GM23248 (cell line): ENCODE measurements at regions not wholly inside any gene's neighbourhood (a gene's known extent, or its start where the extent isn't known, plus 50 kb on each side); places are given as distances from the start of the nearest gene placed in this dataset.

Source experiments
- DNase-seq: peaks from one replicate; pipeline ENCODE4 v3.0.0-alpha.2; 2015
- H2AFZ ChIP-seq: fragments of 200-600 bp; sonication (generic); 2 replicates; pipeline ENCODE4 v1.6.1; 2016; ENCODE audit warnings: antibody characterized with exemption
- H3F3A ChIP-seq: fragments of 200-600 bp; sonication (generic); 2 replicates; pipeline ENCODE4 v1.6.1; 2016; ENCODE audit warnings: mild to moderate bottlenecking, antibody characterized with exemption, mixed run types; ENCODE audit not compliant: insufficient read depth
- H3K27ac ChIP-seq: fragments of 200-600 bp; sonication (generic); 2 replicates; pipeline ENCODE4 v1.5.1; 2016; ENCODE audit warnings: mild to moderate bottlenecking
- H3K27me3 ChIP-seq: fragments of 200-600 bp; sonication (generic); replicated peaks from 2 replicates; pipeline ENCODE4 v1.6.1; 2016; ENCODE audit warnings: mild to moderate bottlenecking; ENCODE audit not compliant: insufficient read depth
- H3K36me3 ChIP-seq: fragments of 200-600 bp; sonication (generic); 2 replicates; pipeline ENCODE4 v1.6.1; 2016; ENCODE audit warnings: low read depth, mild to moderate bottlenecking
- H3K4me1 ChIP-seq: fragments of 200-600 bp; sonication (generic); 2 replicates; pipeline ENCODE4 v1.6.1; 2016; ENCODE audit warnings: mild to moderate bottlenecking; ENCODE audit not compliant: insufficient read depth
- H3K4me2 ChIP-seq: fragments of 200-600 bp; sonication (generic); one replicate; pipeline ENCODE4 v1.6.1; 2016; ENCODE audit warnings: mild to moderate bottlenecking; ENCODE audit not compliant: unreplicated experiment
- H3K4me3 ChIP-seq: fragments of 200-600 bp; sonication (generic); 2 replicates; pipeline ENCODE4 v1.5.1; 2016; ENCODE audit warnings: mild to moderate bottlenecking
- H3K79me2 ChIP-seq: fragments of 200-600 bp; sonication (generic); 2 replicates; pipeline ENCODE4 v1.6.1; 2016; ENCODE audit warnings: mild to moderate bottlenecking; ENCODE audit not compliant: insufficient read depth
- H3K9ac ChIP-seq: fragments of 200-600 bp; sonication (generic); 2 replicates; pipeline ENCODE4 v1.6.1; 2016; ENCODE audit warnings: mild to moderate bottlenecking
- H3K9me2 ChIP-seq: fragments of 200-600 bp; sonication (generic); 2 replicates; pipeline ENCODE4 v1.6.1; 2016; ENCODE audit warnings: mixed run types, mild to moderate bottlenecking, moderate library complexity; ENCODE audit not compliant: insufficient read depth
- H3K9me3 ChIP-seq: fragments of 200-600 bp; sonication (generic); one replicate; pipeline ENCODE4 v1.6.1; 2017; ENCODE audit warnings: low read depth
- H4K20me1 ChIP-seq: fragments of 200-600 bp; sonication (generic); 2 replicates; pipeline ENCODE4 v1.6.0; 2016; ENCODE audit not compliant: insufficient read depth
- EZH2 ChIP-seq: fragments of 200-600 bp; sonication (generic); IDR thresholded peaks from 2 replicates; pipeline ENCODE4 v1.6.1; 2018; ENCODE audit warnings: antibody characterized with exemption, mild to moderate bottlenecking; ENCODE audit not compliant: insufficient read depth, poor library complexity, severe bottlenecking
- EZH2phosphoT487 ChIP-seq: fragments of 200-600 bp; sonication (generic); IDR thresholded peaks from 2 replicates; pipeline ENCODE4 v1.6.1; 2018; ENCODE audit warnings: antibody characterized with exemption, moderate library complexity, mild to moderate bottlenecking, low read depth; ENCODE audit not compliant: insufficient read depth
- WGBS, 2 experiments: methylation state at CpG; one replicate each; pipeline ENCODE4 v1.1.6; 2015 to 2017; ENCODE audit warnings: low lambda C conversion rate in 2 of 2, low coverage in 1 of 2; ENCODE audit errors: missing lambda C conversion rate in 2 of 2; 5-methylcytosine and 5-hydroxymethylcytosine counted together
- in situ Hi-C: fragments of 300-500 bp; cut with MboI; formaldehyde crosslinking; loops from 2 replicates; pipeline ENCODE4 v1.15.0; 2020

GRCh38 chr2:204225671-204226073 is 289.1 kb downstream of the ICOS start:
- no peaks in the 10 kb centered on the region for H3K9me2 ChIP-seq
- no peaks in the 10 kb centered on the region for H3K9me3 ChIP-seq
- WGBS, 2 experiments: 20 to 22% methylated on average over 2 of the region's 2 CpGs
- no peak overlapping the region for H3K4me2 ChIP-seq
- H3K36me3 ChIP-seq: no peaks in the 10 kb centered on the region
- no peak overlapping the region for H2AFZ ChIP-seq
- H4K20me1 ChIP-seq: no peaks in the 10 kb centered on the region
- DNase-seq: no peak
- H3K27me3 ChIP-seq: peaks cover 11% of the 10 kb centered on the region; the same call in 1 of the 2 replicates
- no peak overlapping the region for H3K4me3 ChIP-seq
- H3K9ac ChIP-seq: no peak overlapping the region
- H3F3A ChIP-seq: no peaks in the 10 kb centered on the region
- no peaks in the 10 kb centered on the region for H3K4me1 ChIP-seq
- in situ Hi-C loops: no loop called here
- TF ChIP-seq EZH2phosphoT487 (no peak), EZH2 (no peak)
- H3K27ac ChIP-seq: no peak overlapping the region
- no peaks in the 10 kb centered on the region for H3K79me2 ChIP-seq

- Histone ChIP-seq H3K9ac (no peak overlapping the region), H3F3A (no peaks in the 10 kb centered on the region), H4K20me1 (no peaks in the 10 kb centered on the region), H3K27ac (no peak overlapping the region), H3K9me3 (no peaks in the 10 kb centered on the region), H3K36me3 (no peaks in the 10 kb centered on the region), H3K9me2 (no peaks in the 10 kb centered on the region), H3K4me3 (no peak overlapping the region), H3K4me1 (no peaks in the 10 kb centered on the region), H3K4me2 (no peak overlapping the region), H3K79me2 (no peaks in the 10 kb centered on the region), H2AFZ (no peak overlapping the region), H3K27me3 (peaks cover 11% of the 10 kb centered on the region; the same call in 1 of the 2 replicates)
- WGBS, 2 experiments: 54 to 60% methylated on average over 9 of the region's 9 CpGs
- DNase-seq: no peak
- no peak for TF ChIP-seq EZH2
- TF ChIP-seq EZH2phosphoT487: no peak
- in situ Hi-C loops: no loop called here
Measured at GRCh38 chr2:204226305-204226880, 289.8 kb downstream of the ICOS start.

- Histone ChIP-seq H3K36me3 (no peaks in the 10 kb centered on the region), H4K20me1 (no peaks in the 10 kb centered on the region), H3K4me2 (no peak overlapping the region), H3K4me3 (no peak overlapping the region), H3K27me3 (peaks cover 11% of the 10 kb centered on the region; the same call in 1 of the 2 replicates), H3K4me1 (no peaks in the 10 kb centered on the region), H2AFZ (no peak overlapping the region), H3K9me2 (no peaks in the 10 kb centered on the region), H3K27ac (no peak overlapping the region), H3K9me3 (no peaks in the 10 kb centered on the region), H3K79me2 (no peaks in the 10 kb centered on the region), H3K9ac (no peak overlapping the region), H3F3A (no peaks in the 10 kb centered on the region)
- no peak for DNase-seq
- WGBS, 2 experiments: 37 to 38% methylated on average over 8 of the region's 8 CpGs
- in situ Hi-C loops: no loop called here
- no peak for TF ChIP-seq EZH2
- TF ChIP-seq EZH2phosphoT487: no peak
Measured at GRCh38 chr2:204228169-204228886, 291.8 kb downstream of the ICOS start.

DNA sequence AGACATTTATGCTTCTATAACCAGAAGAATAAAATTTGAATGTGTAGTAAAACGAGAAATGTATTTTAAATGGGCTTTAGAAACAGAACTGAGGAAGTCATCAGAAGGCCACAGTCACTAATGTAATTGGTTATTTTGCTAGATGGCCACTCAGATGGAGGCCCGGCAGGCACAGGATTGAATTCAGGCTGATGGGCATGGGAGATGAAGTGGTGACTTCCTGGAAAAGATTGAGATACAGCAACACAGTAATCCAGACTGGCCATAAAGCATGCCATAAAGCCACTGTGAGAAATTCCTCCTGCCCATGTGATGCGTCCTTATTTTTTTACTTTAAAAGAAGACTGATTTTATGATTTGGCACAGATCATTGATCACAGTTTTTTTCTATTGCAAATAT is 297.7 kb downstream of the ICOS start:
- H3K9me3 ChIP-seq: no peaks in the 10 kb centered on the region
- H3K4me2 ChIP-seq: no peak overlapping the region
- no peaks in the 10 kb centered on the region for H4K20me1 ChIP-seq
- 0 out of 2 replicates have a peak, but pooled peaks cover 6% of the 10 kb centered on the region for H3K27me3 ChIP-seq
- H3K9ac ChIP-seq: no peak overlapping the region
- TF ChIP-seq EZH2phosphoT487: no peak
- TF ChIP-seq EZH2: no peak
- DNase-seq: no peak
- in situ Hi-C loops: no loop called here
- no peak overlapping the region for H2AFZ ChIP-seq
- no peaks in the 10 kb centered on the region for H3F3A ChIP-seq
- no peak overlapping the region for H3K4me3 ChIP-seq
- no peak overlapping the region for H3K27ac ChIP-seq
- H3K79me2 ChIP-seq: no peaks in the 10 kb centered on the region
- no peaks in the 10 kb centered on the region for H3K36me3 ChIP-seq
- no peaks in the 10 kb centered on the region for H3K9me2 ChIP-seq
- WGBS, 2 experiments: 33 to 41% methylated on average over 3 of the region's 3 CpGs
- H3K4me1 ChIP-seq: no peaks in the 10 kb centered on the region
